Ovary (tissue), 7 donors: ENCODE measurements at regions not wholly inside any gene's neighbourhood (a gene's known extent, or its start where the extent isn't known, plus 50 kb on each side); places are given as distances from the start of the nearest gene placed in this dataset.

Experiments
- DNase-seq, 5 donors: peaks; one replicate each; pipeline ENCODE4 v3.0.0-alpha.2; 2019 to 2020
- H3K27ac ChIP-seq, 2 donors: fragments of 200-600 bp; one replicate each; pipeline versions ENCODE4 v1.5.1 to v1.8.0; 2019 to 2022
- H3K27me3 ChIP-seq: fragments of 200-600 bp; one replicate; pipeline ENCODE4 v1.8.0; 2022
- H3K36me3 ChIP-seq: fragments of 200-600 bp; sonication (generic); one replicate; pipeline ENCODE4 v1.5.1; 2019
- H3K4me1 ChIP-seq: one replicate; pipeline ENCODE4 v1.8.1; 2013; ENCODE audit warnings: mild to moderate bottlenecking, moderate library complexity; ENCODE audit not compliant: insufficient read depth
- H3K4me3 ChIP-seq: fragments of 200-600 bp; sonication (generic); one replicate; pipeline ENCODE4 v1.5.1; 2017
- H3K9me3 ChIP-seq, 2 donors: fragments of 200-600 bp in 1 of 2; sonication (generic) in 1 of 2; one replicate each; pipeline versions ENCODE4 v1.5.1 to v1.8.1; 2013 to 2019; ENCODE audit warnings: mild to moderate bottlenecking in 1 of 2, moderate library complexity in 1 of 2
- EP300 ChIP-seq: sonication (generic); formaldehyde crosslinking; IDR thresholded peaks from one replicate; pipeline ENCODE4 v1.6.1; 2017; ENCODE audit warnings: antibody characterized with exemption
- POLR2A ChIP-seq: fragments of 450-650 bp; IDR thresholded peaks from one replicate; pipeline ENCODE4 v1.6.1; 2017; ENCODE audit warnings: antibody characterized with exemption, mild to moderate bottlenecking, moderate library complexity
- WGBS, 3 donors: extraction: QIAGEN DNeasy Blood & Tissue Kit in 1 of 3; methylation state at CpG; one replicate each; pipeline versions ENCODE4 v1.1.5 to v1.1.7; 2013 to 2017; 5-methylcytosine and 5-hydroxymethylcytosine counted together
- intact Hi-C, 4 donors: fragments of 100-400 bp; cut with DNase I; formaldehyde crosslinking; loops; one replicate each; pipeline versions ENCODE4 v1.11.0 to v1.15.1; 2022 to 2023
- TF ChIP-seq, protein P1 (sequence below), 3 donors: fragments of 450-650 bp in 2 of 3; fragments of 200-600 bp in 1 of 3; IDR thresholded peaks; one replicate each; pipeline versions ENCODE4 v1.5.1 to v1.8.0; 2016 to 2022; ENCODE audit warnings: antibody characterized with exemption in 3 of 3, mild to moderate bottlenecking in 1 of 3
- donor health status: DM: no; HTN: no; CAD: no; lungs with moderate emphysema.
- donor health status: DM: no; HTN: no; CAD: no.
- donor health status: Bipolar disorder and iron deficiency.
- donor health status: DM: no; HTN: no; CAD: no.
- donor health status: DM: yes; HTN: yes; CAD: no.

DNA sequence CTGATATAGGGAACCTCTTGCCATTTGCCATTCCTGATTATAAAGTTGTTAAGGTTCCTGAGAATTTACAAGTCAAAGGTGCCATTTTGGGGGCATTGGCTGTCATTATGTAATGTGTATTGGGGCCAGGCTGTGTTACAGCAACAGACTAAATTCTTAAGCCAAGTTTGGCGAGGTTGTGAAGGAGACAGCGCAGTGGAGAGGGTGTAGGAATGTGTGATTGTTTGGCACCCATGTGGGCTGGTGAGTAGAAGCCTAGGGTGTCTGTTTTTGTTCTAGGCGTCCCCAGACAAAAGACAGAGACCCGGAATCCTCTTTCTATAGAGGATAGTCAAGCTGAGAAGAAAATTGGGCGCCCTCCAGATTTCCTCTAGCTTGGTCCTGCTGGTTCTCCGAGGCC lies 2535.3 kb downstream of the PCDH7 start:
- 87 to 92% (median 88%) methylated on average over 6 of the region's 6 CpGs for WGBS, 3 donors
- no peak for TF ChIP-seq POLR2A
- TF ChIP-seq, protein P1, sequence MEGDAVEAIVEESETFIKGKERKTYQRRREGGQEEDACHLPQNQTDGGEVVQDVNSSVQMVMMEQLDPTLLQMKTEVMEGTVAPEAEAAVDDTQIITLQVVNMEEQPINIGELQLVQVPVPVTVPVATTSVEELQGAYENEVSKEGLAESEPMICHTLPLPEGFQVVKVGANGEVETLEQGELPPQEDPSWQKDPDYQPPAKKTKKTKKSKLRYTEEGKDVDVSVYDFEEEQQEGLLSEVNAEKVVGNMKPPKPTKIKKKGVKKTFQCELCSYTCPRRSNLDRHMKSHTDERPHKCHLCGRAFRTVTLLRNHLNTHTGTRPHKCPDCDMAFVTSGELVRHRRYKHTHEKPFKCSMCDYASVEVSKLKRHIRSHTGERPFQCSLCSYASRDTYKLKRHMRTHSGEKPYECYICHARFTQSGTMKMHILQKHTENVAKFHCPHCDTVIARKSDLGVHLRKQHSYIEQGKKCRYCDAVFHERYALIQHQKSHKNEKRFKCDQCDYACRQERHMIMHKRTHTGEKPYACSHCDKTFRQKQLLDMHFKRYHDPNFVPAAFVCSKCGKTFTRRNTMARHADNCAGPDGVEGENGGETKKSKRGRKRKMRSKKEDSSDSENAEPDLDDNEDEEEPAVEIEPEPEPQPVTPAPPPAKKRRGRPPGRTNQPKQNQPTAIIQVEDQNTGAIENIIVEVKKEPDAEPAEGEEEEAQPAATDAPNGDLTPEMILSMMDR (IDR thresholded peaks at IDR 0.05), result no peak
- no peak for TF ChIP-seq EP300
- intact Hi-C loops, result no loop called here
- no peaks in the 10 kb centered on the region for H3K4me1 ChIP-seq
- H3K27me3 ChIP-seq, result no peaks in the 10 kb centered on the region
- H3K36me3 ChIP-seq, result no peaks in the 10 kb centered on the region
- DNase-seq, result no peak
- H3K4me3 ChIP-seq, result no peak overlapping the region
- H3K27ac ChIP-seq, result no peak overlapping the region
- no peaks in the 10 kb centered on the region for H3K9me3 ChIP-seq

DNA sequence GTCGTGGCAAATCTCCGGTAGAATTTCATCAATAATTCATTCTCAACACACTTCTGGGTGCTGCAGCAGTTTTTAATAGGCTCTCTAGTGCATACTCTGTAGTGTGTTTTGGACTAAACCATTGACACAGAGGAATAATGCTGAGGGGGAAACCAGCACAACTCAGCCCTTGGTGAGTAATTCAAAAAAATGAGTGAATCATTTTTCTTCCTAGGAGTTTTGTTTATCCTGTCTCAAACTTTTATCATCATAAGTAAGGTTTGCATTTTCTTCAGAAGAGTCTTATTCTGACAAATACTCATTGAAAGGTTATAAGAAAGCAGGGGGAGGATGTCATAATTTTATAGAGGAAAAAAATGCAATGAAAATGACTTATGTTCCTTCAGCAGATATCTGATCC lies 2542.7 kb downstream of the PCDH7 start:
- TF ChIP-seq POLR2A, result no peak
- TF ChIP-seq, protein P1 (IDR thresholded peaks at IDR 0.05), result no peak
- TF ChIP-seq EP300, result no peak
- DNase-seq, result no peak
- Histone ChIP-seq H3K36me3 (no peaks in the 10 kb centered on the region), H3K9me3 (no peaks in the 10 kb centered on the region), H3K4me3 (no peak overlapping the region), H3K27me3 (no peaks in the 10 kb centered on the region), H3K4me1 (no peaks in the 10 kb centered on the region), H3K27ac (no peak overlapping the region)
- intact Hi-C loops, result no loop called here
- WGBS, 3 donors, result 77 to 85% (median 78%) methylated on average over 2 of the region's 2 CpGs

DNA sequence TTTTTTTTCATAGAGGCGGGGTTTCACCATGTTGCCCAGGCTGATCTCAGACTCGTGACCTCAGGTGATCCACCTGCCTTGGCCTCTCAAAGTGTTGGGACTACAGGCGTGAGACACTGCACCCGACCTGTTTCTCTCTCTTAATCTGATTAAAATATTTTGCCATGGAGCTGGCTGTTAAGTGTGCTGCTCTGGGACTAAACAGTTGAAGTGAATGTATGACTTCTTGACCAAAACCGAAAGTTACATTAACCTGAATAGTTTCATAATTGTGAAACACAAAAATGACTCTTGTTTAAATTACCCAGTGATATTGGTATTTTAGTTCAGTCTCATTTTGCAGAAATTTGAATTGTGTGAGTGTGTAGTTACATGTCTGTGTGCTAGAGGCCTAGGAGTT lies 2548.6 kb downstream of the PCDH7 start:
- intact Hi-C loops, result no loop called here

DNA sequence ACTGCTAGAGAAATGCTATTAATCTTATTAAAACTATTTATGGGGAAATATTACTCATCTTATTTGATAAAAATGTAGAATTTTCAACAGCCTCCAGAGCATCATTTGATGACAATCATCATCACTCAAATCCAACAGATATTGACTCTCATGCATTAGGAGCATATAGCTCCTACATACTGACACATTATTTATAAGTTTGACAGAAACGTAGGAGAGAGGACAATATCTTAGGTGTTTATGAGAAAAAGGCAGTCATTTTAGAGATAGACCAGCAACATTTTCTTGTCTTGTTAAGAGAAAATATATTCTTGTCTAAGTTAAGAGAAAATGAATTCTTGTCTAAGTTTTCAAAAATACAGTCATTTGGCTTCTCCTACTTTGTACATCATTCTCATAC lies 2550.2 kb downstream of the PCDH7 start:
- Histone ChIP-seq H3K27ac (no peak overlapping the region), H3K27me3 (no peaks in the 10 kb centered on the region), H3K9me3 (no peaks in the 10 kb centered on the region), H3K4me1 (no peaks in the 10 kb centered on the region), H3K4me3 (no peak overlapping the region), H3K36me3 (no peaks in the 10 kb centered on the region)
- WGBS, 3 donors, result 63 to 74% (median 74%) methylated on average over 1 of the region's 1 CpG
- no peak for DNase-seq
- intact Hi-C loops, result no loop called here
- TF ChIP-seq POLR2A, result no peak
- TF ChIP-seq, protein P1 (IDR thresholded peaks at IDR 0.05), result no peak
- TF ChIP-seq EP300, result no peak

More for the DNA sequence above, 2548.6 kb downstream of the PCDH7 start:
- Histone ChIP-seq H3K36me3 (no peaks in the 10 kb centered on the region), H3K4me1 (no peaks in the 10 kb centered on the region), H3K9me3 (no peaks in the 10 kb centered on the region), H3K27ac (no peak overlapping the region), H3K4me3 (no peak overlapping the region), H3K27me3 (no peaks in the 10 kb centered on the region)
- 84 to 90% (median 84%) methylated on average over 5 of the region's 5 CpGs for WGBS, 3 donors
- DNase-seq, result no peak
- TF ChIP-seq EP300, result no peak
- TF ChIP-seq, protein P1 (IDR thresholded peaks at IDR 0.05), result no peak
- no peak for TF ChIP-seq POLR2A

DNA sequence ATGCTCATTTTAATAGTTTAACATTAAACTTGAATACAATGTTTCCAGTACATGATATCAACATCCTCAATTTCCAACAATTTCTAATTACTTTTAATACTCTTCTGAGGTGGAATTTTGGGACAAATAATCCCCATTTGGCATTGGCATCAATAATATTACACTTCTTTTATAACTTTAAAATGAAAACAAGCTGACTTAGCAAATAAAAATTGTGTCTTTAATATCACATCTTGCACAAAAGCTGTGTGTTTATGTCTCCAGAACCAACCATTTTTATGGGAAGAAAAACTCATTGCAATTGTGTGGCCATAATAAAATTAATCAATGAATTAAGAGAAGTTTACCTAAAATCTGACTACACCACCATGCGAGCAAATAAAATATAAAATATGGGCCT lies 2552.6 kb downstream of the PCDH7 start:
- no peak overlapping the region for H3K27ac ChIP-seq
- no peak for DNase-seq
- H3K27me3 ChIP-seq, result no peaks in the 10 kb centered on the region
- no peaks in the 10 kb centered on the region for H3K4me1 ChIP-seq
- 86 to 96% (median 87%) methylated on average over 1 of the region's 1 CpG for WGBS, 3 donors
- intact Hi-C loops, result no loop called here
- H3K9me3 ChIP-seq, result no peaks in the 10 kb centered on the region
- no peak overlapping the region for H3K4me3 ChIP-seq
- no peaks in the 10 kb centered on the region for H3K36me3 ChIP-seq
- TF ChIP-seq POLR2A (no peak), EP300 (no peak)
- TF ChIP-seq, protein P1 (IDR thresholded peaks at IDR 0.05), result no peak
